AG04449 (cell line): ENCODE measurements at regions not wholly inside any gene's neighbourhood (a gene's known extent, or its start where the extent isn't known, plus 50 kb on each side); places are given as distances from the start of the nearest gene placed in this dataset.

Experiments
- CTCF ChIA-PET: fragments of 350-600 bp; formaldehyde crosslinking; extraction: SDS; loops from one replicate; lab custom pipeline; 2021; ENCODE audit warnings: antibody characterized with exemption; lab: Yijun Ruan, JAX
- POLR2A ChIA-PET: fragments of 400-600, 350-600 bp; formaldehyde crosslinking; extraction: SDS; loops from one replicate; lab custom pipeline; 2020; ENCODE audit warnings: antibody characterized with exemption, inconsistent platforms; lab: Yijun Ruan, JAX
- DNase-seq: peaks from one replicate; pipeline ENCODE4 v3.0.0-alpha.2; 2010; ENCODE audit warnings: low read depth, low spot score
- H3K4me3 ChIP-seq: 2 replicates; pipeline ENCODE4 v1.5.1; 2011; ENCODE audit warnings: low read depth, mild to moderate bottlenecking, control low read depth, low read length
- TF ChIP-seq, protein P1 (sequence below): IDR thresholded peaks from one replicate; pipeline ENCODE4 v1.5.1; 2011; ENCODE audit warnings: mild to moderate bottlenecking, moderate library complexity, low read length, control low read depth, inconsistent platforms; ENCODE audit not compliant: insufficient read depth; ENCODE audit errors: missing control alignments

- no peak overlapping the region for H3K4me3 ChIP-seq
- DNase-seq: no peak
- CTCF ChIA-PET: no interaction called here
- POLR2A ChIA-PET: no interaction called here
- TF ChIP-seq, protein P1, sequence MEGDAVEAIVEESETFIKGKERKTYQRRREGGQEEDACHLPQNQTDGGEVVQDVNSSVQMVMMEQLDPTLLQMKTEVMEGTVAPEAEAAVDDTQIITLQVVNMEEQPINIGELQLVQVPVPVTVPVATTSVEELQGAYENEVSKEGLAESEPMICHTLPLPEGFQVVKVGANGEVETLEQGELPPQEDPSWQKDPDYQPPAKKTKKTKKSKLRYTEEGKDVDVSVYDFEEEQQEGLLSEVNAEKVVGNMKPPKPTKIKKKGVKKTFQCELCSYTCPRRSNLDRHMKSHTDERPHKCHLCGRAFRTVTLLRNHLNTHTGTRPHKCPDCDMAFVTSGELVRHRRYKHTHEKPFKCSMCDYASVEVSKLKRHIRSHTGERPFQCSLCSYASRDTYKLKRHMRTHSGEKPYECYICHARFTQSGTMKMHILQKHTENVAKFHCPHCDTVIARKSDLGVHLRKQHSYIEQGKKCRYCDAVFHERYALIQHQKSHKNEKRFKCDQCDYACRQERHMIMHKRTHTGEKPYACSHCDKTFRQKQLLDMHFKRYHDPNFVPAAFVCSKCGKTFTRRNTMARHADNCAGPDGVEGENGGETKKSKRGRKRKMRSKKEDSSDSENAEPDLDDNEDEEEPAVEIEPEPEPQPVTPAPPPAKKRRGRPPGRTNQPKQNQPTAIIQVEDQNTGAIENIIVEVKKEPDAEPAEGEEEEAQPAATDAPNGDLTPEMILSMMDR: no peak
These were observed 90.7 kb downstream of the UNCX start for GRCh38 chr7:1323178-1324027.

DNA sequence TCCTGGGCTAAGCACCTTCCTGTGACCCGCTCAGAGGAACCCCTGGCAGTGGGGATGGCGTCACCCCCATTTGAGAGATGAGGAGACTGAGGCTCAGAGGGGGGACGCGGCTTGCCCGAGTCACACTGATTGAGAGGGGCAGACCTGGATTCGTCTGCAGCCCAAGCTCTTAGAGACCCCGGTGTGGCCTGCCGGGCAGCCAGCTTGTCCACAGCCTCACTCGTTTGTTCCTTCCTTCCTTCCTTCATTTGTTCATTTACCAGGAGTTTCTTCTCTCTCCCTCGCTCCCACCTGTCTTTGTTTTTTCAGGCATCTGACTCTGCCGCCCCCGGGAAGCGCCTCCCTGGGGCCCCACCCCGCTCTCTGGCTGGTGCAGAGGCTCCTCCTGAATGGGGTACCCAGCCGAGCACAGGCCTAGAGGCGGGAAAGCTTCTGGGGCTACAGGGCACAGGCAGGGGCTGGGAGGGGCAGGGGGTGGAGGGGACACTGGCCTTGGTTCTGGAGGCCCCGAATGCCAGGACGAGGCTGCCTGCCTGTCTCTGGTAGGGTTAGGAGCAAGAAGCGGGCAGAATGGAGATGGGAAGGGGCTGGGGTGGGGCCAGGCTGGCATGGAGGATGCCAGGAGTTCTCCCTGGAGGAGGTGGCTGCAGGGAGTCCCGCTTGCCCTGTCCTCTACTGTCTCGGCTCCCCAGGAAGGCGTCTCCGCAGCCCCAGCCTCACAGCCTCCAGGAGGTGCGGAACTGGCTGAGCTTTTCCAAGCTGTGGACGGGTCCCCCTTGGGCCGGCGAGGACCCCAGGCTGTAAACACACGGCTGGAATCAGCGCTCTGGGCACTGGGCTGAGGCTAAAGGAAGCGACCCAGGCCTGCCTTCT lies 91.6 kb downstream of the UNCX start:
- CTCF ChIA-PET: no interaction called here
- POLR2A ChIA-PET: no interaction called here
- no peak for DNase-seq
- TF ChIP-seq, protein P1: no peak
- no peak overlapping the region for H3K4me3 ChIP-seq

- POLR2A ChIA-PET: no interaction called here
- DNase-seq: no peak
- TF ChIP-seq, protein P1: no peak
- H3K4me3 ChIP-seq: no peak overlapping the region
- CTCF ChIA-PET: no interaction called here
These were observed 92.6 kb downstream of the UNCX start for GRCh38 chr7:1325246-1325645.

DNA sequence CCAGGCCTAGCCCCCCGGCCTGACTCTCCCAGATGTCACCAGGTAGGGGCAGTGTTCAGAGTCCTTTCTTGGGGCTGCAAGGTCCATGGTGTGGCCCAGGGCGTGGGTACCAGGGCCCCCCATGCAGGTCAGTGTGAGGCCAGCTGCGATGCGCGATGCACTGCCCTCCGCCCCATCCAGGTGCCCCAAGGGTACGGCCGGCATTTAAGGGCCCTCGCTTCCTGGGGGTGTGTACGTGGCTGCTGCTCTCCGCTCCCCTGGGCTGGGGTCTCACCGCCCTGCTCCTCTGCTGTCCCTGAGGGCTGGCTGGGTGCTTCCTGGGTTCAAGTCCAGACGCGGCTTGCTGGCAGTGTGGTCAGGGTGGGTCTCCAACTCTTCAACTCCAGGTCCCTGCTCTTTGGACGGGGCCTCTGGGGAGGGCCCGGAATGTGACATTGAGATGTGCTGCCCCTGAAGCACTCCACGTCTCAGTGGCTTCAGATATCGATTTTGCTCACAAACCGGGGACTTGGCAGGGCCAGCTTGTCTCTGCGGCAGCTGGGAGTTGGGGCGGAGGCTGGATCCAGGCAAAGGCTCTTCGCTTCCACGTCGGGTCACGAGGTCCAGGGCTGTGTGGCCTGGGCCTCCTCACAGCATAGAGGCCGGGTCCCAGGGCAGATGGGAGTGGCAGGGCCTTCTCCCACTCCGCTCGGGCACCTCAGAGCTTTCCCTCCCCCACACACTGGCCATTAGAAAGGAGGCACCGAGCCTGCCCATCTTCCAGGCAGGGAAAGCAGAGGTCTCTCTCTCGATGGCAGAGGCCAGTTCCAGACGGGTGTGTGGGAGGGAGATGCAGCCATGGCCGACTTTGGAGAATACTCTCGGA lies 93.2 kb downstream of the UNCX start:
- TF ChIP-seq, protein P1: no peak
- POLR2A ChIA-PET: no interaction called here
- H3K4me3 ChIP-seq: no peak overlapping the region
- DNase-seq: no peak
- CTCF ChIA-PET: no interaction called here

- H3K4me3 ChIP-seq: no peak overlapping the region
- TF ChIP-seq, protein P1: no peak
- CTCF ChIA-PET: no interaction called here
- DNase-seq: no peak
- POLR2A ChIA-PET: no interaction called here
These were observed 93.8 kb downstream of the UNCX start for GRCh38 chr7:1326511-1326785.
